A549 (cell line): ENCODE measurements at regions not wholly inside any gene's neighbourhood (a gene's known extent, or its start where the extent isn't known, plus 50 kb on each side); places are given as distances from the start of the nearest gene placed in this dataset.

Experiments
- BHLHE40 ChIP-seq: IDR thresholded peaks from 2 replicates; pipeline ENCODE4 v1.6.1; 2012; ENCODE audit warnings: low read depth, low read length, inconsistent platforms
- CEBPB ChIP-seq, 2 experiments: fragments of >200 bp in 1 of 2; sonication (Bioruptor Twin) in 1 of 2; formaldehyde crosslinking in 1 of 2; IDR thresholded peaks; 2 replicates each; pipeline ENCODE4 v1.6.1; 2012 to 2016
- ESRRA ChIP-seq: fragments of 150-350 bp; IDR thresholded peaks from 2 replicates; pipeline ENCODE4 v1.6.1; 2014; ENCODE audit warnings: mild to moderate bottlenecking, low read length, borderline replicate concordance
- FOSB ChIP-seq: fragments of 250-450 bp; sonication (Bioruptor Pico); IDR thresholded peaks from 2 replicates; pipeline ENCODE4 v1.5.0; 2020; ENCODE audit warnings: mild to moderate bottlenecking, moderate library complexity
- GATA3 ChIP-seq: IDR thresholded peaks from 2 replicates; pipeline ENCODE4 v1.6.1; 2012; ENCODE audit warnings: borderline replicate concordance
- HDAC2 ChIP-seq: fragments of 200-600 bp; sonication (generic); IDR thresholded peaks from 2 replicates; pipeline ENCODE4 v1.6.1; 2016
- HEYL ChIP-seq: fragments of 250-450 bp; sonication (Bioruptor Pico); IDR thresholded peaks from 2 replicates; pipeline ENCODE4 v1.8.0; 2021; ENCODE audit warnings: mild to moderate bottlenecking, moderate library complexity
- HOXA7 ChIP-seq: fragments of 250-450 bp; sonication (Bioruptor Pico); IDR thresholded peaks from 2 replicates; pipeline ENCODE4 v1.5.0; 2020; ENCODE audit warnings: mild to moderate bottlenecking, moderate library complexity
- JUN ChIP-seq, 2 experiments: fragments of >200 bp; sonication (Bioruptor Twin); formaldehyde crosslinking; IDR thresholded peaks; 2 replicates in 1 of 2; 3 replicates in 1 of 2; pipeline ENCODE4 v1.6.1; 2016 to 2017
- JUNB ChIP-seq: fragments of >200 bp; sonication (Bioruptor Twin); formaldehyde crosslinking; IDR thresholded peaks from 2 replicates; pipeline ENCODE4 v1.6.1; 2016
- MAFK ChIP-seq: fragments of 450-650 bp; IDR thresholded peaks from 2 replicates; pipeline ENCODE4 v1.6.1; 2014; ENCODE audit not compliant: partially characterized antibody
- NR3C1 ChIP-seq: fragments of >200 bp; sonication (Bioruptor Twin); formaldehyde crosslinking; IDR thresholded peaks from 3 replicates; pipeline ENCODE4 v1.6.1; 2017
- PHF8 ChIP-seq: fragments of 200-600 bp; sonication (generic); IDR thresholded peaks from 2 replicates; pipeline ENCODE4 v1.6.1; 2016; ENCODE audit warnings: low read depth, mild to moderate bottlenecking, antibody characterized with exemption, moderate library complexity, borderline replicate concordance
- POLR2A ChIP-seq: IDR thresholded peaks from 2 replicates; pipeline ENCODE4 v1.6.1; 2012; ENCODE audit warnings: mild to moderate bottlenecking, low read length
- POLR2AphosphoS2 ChIP-seq: conservative IDR thresholded peaks from 2 replicates; pipeline ENCODE4 v1.6.1; 2012; ENCODE audit warnings: low read length, improper control_type of control experiment, inconsistent platforms
- RARB ChIP-seq: fragments of 250-450 bp; sonication (Bioruptor Pico); IDR thresholded peaks from 2 replicates; pipeline ENCODE4 v1.8.0; 2021; ENCODE audit warnings: mild to moderate bottlenecking, moderate library complexity
- RCOR1 ChIP-seq: fragments of 150-350 bp; IDR thresholded peaks from 2 replicates; pipeline ENCODE4 v1.6.1; 2014; ENCODE audit warnings: antibody characterized with exemption, low read length, low read depth
- RFX5 ChIP-seq: fragments of 450-650 bp; IDR thresholded peaks from 2 replicates; pipeline ENCODE4 v1.7.1; 2014; ENCODE audit warnings: antibody characterized with exemption, mild to moderate bottlenecking, moderate library complexity
- SMC3 ChIP-seq: fragments of >200 bp; sonication (Bioruptor Twin); formaldehyde crosslinking; IDR thresholded peaks from 3 replicates; pipeline ENCODE4 v1.6.1; 2018; ENCODE audit warnings: inconsistent platforms
- TFCP2L1 ChIP-seq: fragments of 250-450 bp; sonication (Bioruptor Pico); IDR thresholded peaks from 2 replicates; pipeline ENCODE4 v1.5.0; 2021; ENCODE audit warnings: mild to moderate bottlenecking
- TP53 ChIP-seq: fragments of 250-450 bp; sonication (Bioruptor Pico); IDR thresholded peaks from 2 replicates; pipeline ENCODE4 v1.5.0; 2021; ENCODE audit warnings: mild to moderate bottlenecking, moderate library complexity
- ZC3H11A ChIP-seq: fragments of 450-650 bp; IDR thresholded peaks from 2 replicates; pipeline ENCODE4 v1.6.1; 2014; ENCODE audit warnings: antibody characterized with exemption, mild to moderate bottlenecking
- ZFP36 ChIP-seq: fragments of 450-650 bp; IDR thresholded peaks from 2 replicates; pipeline ENCODE4 v1.6.1; 2014; ENCODE audit warnings: borderline replicate concordance; ENCODE audit not compliant: partially characterized antibody
- ZSCAN20 ChIP-seq: fragments of 250-450 bp; sonication (Bioruptor Pico); IDR thresholded peaks from 2 replicates; pipeline ENCODE4 v1.8.0; 2022; ENCODE audit warnings: mild to moderate bottlenecking, moderate library complexity
- TF ChIP-seq, protein P1 (sequence below): fragments of 250-450 bp; sonication (Bioruptor Pico); IDR thresholded peaks from 2 replicates; pipeline ENCODE4 v1.5.0; 2020; ENCODE audit warnings: low read depth, mild to moderate bottlenecking, moderate library complexity
- TF ChIP-seq, protein P2 (sequence below): fragments of >200 bp; sonication (Bioruptor Twin); formaldehyde crosslinking; IDR thresholded peaks from 3 replicates; pipeline ENCODE4 v1.5.1; 2016
- TF ChIP-seq, protein P3 (sequence below): fragments of 250-450 bp; sonication (Bioruptor Pico); IDR thresholded peaks from 2 replicates; pipeline ENCODE4 v1.5.0; 2021; ENCODE audit warnings: mild to moderate bottlenecking, moderate library complexity, borderline replicate concordance
- TF ChIP-seq, protein P4 (sequence below): fragments of 200-600 bp; sonication (generic); IDR thresholded peaks from 2 replicates; pipeline ENCODE4 v1.6.1; 2016; ENCODE audit warnings: antibody characterized with exemption, mild to moderate bottlenecking, moderate library complexity
- TF ChIP-seq, protein P5 (sequence below): fragments of >200 bp; sonication (Bioruptor Twin); formaldehyde crosslinking; IDR thresholded peaks from 3 replicates; pipeline ENCODE4 v1.6.1; 2016
- TF ChIP-seq, protein P6 (sequence below): fragments of 150-350 bp; IDR thresholded peaks from 2 replicates; pipeline ENCODE4 v1.6.1; 2014; ENCODE audit warnings: low read depth, mild to moderate bottlenecking, low read length
- TF ChIP-seq, protein P7 (sequence below): IDR thresholded peaks from 2 replicates; pipeline ENCODE4 v1.6.1; 2012; ENCODE audit warnings: low read depth, borderline replicate concordance
- TF ChIP-seq, protein P8 (sequence below): IDR thresholded peaks from 2 replicates; pipeline ENCODE4 v1.6.1; 2012

DNA sequence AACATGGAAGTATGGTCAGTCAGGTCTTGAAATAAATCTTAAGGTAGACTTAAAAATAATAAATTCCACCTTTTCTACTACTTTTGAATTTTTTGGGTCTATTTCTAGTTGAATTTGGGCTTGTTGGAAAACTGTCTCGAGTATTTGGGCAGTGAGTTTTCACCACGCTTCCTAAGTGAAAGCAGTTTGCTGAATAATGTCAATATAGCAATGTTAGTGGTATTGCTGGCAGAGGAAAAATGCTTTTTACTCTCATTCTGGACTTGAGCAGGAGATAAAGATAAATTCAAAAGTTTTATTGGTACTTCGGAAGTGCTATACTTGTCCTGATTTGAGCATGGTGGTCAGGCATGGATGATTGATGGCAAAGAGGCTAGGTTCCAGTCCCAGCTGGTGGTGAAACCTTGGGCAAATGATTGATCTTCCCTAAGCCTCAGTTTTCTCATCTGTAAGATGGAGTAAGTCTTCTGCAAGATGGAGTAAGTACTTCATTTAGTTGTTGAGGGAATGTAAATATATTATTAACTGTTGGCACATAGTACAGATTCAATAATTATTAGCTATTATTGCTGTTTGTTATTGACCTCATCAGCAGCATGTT, 503.5 kb upstream of the ZEB2 start (continued):
- TF ChIP-seq, protein P1, sequence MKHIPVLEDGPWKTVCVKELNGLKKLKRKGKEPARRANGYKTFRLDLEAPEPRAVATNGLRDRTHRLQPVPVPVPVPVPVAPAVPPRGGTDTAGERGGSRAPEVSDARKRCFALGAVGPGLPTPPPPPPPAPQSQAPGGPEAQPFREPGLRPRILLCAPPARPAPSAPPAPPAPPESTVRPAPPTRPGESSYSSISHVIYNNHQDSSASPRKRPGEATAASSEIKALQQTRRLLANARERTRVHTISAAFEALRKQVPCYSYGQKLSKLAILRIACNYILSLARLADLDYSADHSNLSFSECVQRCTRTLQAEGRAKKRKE (CRISPR knock-in tag), result no peak
- TF ChIP-seq, protein P2, sequence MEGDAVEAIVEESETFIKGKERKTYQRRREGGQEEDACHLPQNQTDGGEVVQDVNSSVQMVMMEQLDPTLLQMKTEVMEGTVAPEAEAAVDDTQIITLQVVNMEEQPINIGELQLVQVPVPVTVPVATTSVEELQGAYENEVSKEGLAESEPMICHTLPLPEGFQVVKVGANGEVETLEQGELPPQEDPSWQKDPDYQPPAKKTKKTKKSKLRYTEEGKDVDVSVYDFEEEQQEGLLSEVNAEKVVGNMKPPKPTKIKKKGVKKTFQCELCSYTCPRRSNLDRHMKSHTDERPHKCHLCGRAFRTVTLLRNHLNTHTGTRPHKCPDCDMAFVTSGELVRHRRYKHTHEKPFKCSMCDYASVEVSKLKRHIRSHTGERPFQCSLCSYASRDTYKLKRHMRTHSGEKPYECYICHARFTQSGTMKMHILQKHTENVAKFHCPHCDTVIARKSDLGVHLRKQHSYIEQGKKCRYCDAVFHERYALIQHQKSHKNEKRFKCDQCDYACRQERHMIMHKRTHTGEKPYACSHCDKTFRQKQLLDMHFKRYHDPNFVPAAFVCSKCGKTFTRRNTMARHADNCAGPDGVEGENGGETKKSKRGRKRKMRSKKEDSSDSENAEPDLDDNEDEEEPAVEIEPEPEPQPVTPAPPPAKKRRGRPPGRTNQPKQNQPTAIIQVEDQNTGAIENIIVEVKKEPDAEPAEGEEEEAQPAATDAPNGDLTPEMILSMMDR, result no peak
- TF ChIP-seq SMC3, result no peak
- TF ChIP-seq RFX5, result no peak
- TF ChIP-seq, protein P3, sequence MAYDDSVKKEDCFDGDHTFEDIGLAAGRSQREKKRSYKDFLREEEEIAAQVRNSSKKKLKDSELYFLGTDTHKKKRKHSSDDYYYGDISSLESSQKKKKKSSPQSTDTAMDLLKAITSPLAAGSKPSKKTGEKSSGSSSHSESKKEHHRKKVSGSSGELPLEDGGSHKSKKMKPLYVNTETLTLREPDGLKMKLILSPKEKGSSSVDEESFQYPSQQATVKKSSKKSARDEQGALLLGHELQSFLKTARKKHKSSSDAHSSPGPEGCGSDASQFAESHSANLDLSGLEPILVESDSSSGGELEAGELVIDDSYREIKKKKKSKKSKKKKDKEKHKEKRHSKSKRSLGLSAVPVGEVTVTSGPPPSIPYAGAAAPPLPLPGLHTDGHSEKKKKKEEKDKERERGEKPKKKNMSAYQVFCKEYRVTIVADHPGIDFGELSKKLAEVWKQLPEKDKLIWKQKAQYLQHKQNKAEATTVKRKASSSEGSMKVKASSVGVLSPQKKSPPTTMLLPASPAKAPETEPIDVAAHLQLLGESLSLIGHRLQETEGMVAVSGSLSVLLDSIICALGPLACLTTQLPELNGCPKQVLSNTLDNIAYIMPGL (CRISPR knock-in tag), result no peak
- TF ChIP-seq MAFK, result no peak
- TF ChIP-seq HEYL (CRISPR knock-in tag), result no peak
- TF ChIP-seq, protein P4, sequence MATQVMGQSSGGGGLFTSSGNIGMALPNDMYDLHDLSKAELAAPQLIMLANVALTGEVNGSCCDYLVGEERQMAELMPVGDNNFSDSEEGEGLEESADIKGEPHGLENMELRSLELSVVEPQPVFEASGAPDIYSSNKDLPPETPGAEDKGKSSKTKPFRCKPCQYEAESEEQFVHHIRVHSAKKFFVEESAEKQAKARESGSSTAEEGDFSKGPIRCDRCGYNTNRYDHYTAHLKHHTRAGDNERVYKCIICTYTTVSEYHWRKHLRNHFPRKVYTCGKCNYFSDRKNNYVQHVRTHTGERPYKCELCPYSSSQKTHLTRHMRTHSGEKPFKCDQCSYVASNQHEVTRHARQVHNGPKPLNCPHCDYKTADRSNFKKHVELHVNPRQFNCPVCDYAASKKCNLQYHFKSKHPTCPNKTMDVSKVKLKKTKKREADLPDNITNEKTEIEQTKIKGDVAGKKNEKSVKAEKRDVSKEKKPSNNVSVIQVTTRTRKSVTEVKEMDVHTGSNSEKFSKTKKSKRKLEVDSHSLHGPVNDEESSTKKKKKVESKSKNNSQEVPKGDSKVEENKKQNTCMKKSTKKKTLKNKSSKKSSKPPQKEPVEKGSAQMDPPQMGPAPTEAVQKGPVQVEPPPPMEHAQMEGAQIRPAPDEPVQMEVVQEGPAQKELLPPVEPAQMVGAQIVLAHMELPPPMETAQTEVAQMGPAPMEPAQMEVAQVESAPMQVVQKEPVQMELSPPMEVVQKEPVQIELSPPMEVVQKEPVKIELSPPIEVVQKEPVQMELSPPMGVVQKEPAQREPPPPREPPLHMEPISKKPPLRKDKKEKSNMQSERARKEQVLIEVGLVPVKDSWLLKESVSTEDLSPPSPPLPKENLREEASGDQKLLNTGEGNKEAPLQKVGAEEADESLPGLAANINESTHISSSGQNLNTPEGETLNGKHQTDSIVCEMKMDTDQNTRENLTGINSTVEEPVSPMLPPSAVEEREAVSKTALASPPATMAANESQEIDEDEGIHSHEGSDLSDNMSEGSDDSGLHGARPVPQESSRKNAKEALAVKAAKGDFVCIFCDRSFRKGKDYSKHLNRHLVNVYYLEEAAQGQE, result peak; percentile 30; the same call in 1 of the 2 replicates
- no peak for TF ChIP-seq TFCP2L1 (CRISPR knock-in tag)
- TF ChIP-seq JUN (IDR thresholded peaks at IDR 0.05), result no peak; a peak in 1 of 5 replicates
- no peak for TF ChIP-seq PHF8
- no peak for TF ChIP-seq ZC3H11A
- TF ChIP-seq, protein P5, sequence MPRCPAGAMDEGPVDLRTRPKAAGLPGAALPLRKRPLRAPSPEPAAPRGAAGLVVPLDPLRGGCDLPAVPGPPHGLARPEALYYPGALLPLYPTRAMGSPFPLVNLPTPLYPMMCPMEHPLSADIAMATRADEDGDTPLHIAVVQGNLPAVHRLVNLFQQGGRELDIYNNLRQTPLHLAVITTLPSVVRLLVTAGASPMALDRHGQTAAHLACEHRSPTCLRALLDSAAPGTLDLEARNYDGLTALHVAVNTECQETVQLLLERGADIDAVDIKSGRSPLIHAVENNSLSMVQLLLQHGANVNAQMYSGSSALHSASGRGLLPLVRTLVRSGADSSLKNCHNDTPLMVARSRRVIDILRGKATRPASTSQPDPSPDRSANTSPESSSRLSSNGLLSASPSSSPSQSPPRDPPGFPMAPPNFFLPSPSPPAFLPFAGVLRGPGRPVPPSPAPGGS, result no peak
- TF ChIP-seq CEBPB (IDR thresholded peaks at IDR 0.05), result no peak
- TF ChIP-seq GATA3, result no peak
- no peak for TF ChIP-seq FOSB
- TF ChIP-seq, protein P6, sequence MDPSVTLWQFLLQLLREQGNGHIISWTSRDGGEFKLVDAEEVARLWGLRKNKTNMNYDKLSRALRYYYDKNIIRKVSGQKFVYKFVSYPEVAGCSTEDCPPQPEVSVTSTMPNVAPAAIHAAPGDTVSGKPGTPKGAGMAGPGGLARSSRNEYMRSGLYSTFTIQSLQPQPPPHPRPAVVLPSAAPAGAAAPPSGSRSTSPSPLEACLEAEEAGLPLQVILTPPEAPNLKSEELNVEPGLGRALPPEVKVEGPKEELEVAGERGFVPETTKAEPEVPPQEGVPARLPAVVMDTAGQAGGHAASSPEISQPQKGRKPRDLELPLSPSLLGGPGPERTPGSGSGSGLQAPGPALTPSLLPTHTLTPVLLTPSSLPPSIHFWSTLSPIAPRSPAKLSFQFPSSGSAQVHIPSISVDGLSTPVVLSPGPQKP, result no peak
- TF ChIP-seq ZFP36, result no peak
- peak; percentile 56 for TF ChIP-seq RARB (CRISPR knock-in tag)
- TF ChIP-seq ZSCAN20 (CRISPR knock-in tag), result no peak
- no peak for TF ChIP-seq BHLHE40
- TF ChIP-seq POLR2AphosphoS2, result no peak
- no peak for TF ChIP-seq POLR2A
- TF ChIP-seq NR3C1, result no peak
- TF ChIP-seq HOXA7 (CRISPR knock-in tag), result no peak
- TF ChIP-seq, protein P7, sequence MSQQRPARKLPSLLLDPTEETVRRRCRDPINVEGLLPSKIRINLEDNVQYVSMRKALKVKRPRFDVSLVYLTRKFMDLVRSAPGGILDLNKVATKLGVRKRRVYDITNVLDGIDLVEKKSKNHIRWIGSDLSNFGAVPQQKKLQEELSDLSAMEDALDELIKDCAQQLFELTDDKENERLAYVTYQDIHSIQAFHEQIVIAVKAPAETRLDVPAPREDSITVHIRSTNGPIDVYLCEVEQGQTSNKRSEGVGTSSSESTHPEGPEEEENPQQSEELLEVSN, result no peak
- peak; percentile 97 for TF ChIP-seq HDAC2
- TF ChIP-seq, protein P8, sequence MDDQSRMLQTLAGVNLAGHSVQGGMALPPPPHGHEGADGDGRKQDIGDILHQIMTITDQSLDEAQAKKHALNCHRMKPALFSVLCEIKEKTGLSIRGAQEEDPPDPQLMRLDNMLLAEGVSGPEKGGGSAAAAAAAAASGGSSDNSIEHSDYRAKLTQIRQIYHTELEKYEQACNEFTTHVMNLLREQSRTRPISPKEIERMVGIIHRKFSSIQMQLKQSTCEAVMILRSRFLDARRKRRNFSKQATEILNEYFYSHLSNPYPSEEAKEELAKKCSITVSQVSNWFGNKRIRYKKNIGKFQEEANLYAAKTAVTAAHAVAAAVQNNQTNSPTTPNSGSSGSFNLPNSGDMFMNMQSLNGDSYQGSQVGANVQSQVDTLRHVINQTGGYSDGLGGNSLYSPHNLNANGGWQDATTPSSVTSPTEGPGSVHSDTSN, result no peak
- TF ChIP-seq JUNB, result no peak
- no peak for TF ChIP-seq ESRRA
- TF ChIP-seq TP53 (CRISPR knock-in tag), result no peak
- no peak for TF ChIP-seq RCOR1
